ENCODE measurements at regions not wholly inside any gene's neighbourhood (a gene's known extent, or its start where the extent isn't known, plus 50 kb on each side); places are given as distances from the start of the nearest gene placed in this dataset.

DNA sequence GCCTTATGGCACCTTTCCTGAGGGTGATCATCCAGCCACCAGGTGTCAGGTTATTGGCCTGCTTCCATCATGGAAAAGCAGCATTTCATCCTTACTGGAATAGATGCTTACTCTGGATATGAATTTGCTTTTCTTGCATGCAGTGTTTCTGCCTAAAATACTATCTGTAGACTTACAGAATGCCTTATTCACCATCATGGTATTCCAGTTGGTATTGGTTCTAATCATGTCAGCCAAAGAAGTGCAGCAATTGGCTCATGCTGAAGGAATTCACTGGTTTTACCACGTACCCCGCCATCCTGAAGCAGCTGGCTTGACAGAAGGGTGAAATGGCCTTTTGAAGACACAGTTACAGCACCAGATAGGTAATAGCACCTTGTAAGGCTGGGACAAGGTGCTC, 194.2 kb downstream of the AASDHPPT start:
- TF ChIP-seq EZH2 (IDR thresholded peaks at IDR 0.05; ENCODE audit: insufficient read depth, low read length) (no peak), CTCF (IDR thresholded peaks at IDR 0.05; ENCODE audit: insufficient read depth, low read depth, low read length) (no peak)

All from astrocyte (in vitro differentiated cells and primary cell).